ENCODE measurements at regions not wholly inside any gene's neighbourhood (a gene's known extent, or its start where the extent isn't known, plus 50 kb on each side); places are given as distances from the start of the nearest gene placed in this dataset.

DNA sequence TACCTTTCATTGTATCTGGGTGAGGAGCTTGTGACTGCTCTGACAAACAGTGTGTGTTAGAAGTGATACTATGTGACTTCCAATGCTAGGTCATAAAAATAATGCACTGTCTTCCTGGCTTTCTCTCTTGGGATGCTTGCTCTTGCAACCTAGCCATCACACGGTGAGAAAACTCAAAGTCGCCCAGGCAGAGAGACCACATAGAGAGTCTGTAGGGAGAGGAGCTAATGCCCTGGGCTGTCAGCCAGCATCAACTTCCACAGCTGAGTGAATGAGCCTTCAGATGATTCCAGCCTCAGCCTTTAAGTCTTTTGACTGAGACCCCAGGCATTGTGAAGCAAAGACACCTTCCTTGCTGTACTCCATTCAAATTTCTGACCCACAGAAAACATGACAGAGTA lies 220.6 kb upstream of the SGO1 start:
- H3K27me3 Mint-ChIP-seq = peaks cover 0 to 4% (median 0%) of the 10 kb centered on the region in 3 donors
- H3K4me1 Mint-ChIP-seq = no peaks in the 10 kb centered on the region
- H3K36me3 Mint-ChIP-seq = peaks cover 0 to 6% of the 10 kb centered on the region in 2 donors
- H3K9me3 Mint-ChIP-seq = peaks cover 0 to 2% (median 0%) of the 10 kb centered on the region in 7 donors
- H3K4me3 Mint-ChIP-seq = no peak overlapping the region
- ATAC-seq (ENCODE audit: low read depth in 2 of 2) (no peak), DNase-seq (no peak)
- H3K27ac Mint-ChIP-seq = peak overlapping the region in 1 of 6 donors; percentile 33

DNA sequence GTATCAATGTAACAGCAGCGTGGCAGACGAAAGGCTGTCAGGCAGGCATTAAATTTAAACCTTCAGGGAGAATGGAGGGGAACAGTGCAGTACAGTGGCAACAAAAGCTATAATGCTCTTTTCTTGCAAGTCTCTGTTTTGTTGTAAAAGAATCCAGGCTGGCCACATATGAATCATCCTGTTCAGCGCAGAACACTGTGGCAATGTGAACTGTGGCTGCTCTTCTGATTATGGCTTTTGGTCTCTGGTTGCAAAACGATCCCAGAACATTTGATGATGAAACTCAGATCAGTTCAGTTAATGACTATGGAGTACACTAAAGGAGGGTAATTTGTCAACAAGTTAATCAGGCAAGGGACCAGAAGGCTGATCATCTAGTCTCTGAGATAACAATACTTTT lies 219.7 kb upstream of the SGO1 start:
- no peak overlapping the region for H3K4me3 Mint-ChIP-seq
- no peak for ATAC-seq (ENCODE audit: low read depth in 2 of 2)

DNA sequence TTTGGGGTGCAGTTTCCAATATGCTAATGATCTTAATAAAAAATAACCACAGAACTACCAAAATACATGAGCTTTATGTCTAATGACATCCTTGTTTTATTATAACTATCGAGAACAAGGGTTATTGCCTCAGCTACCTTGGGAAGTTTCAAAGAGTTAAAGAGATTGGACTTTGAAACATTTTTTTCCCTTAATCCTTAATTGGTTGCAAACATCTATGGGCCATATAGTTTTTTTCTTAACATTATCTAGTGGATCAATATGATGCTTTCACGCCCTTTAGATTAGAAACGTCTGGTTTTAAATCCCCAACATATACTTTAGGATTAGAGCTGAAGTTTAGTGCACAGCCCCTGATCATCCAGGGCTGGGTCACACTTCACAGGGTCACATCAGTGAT lies 219.2 kb upstream of the SGO1 start:
- no peaks in the 10 kb centered on the region for H3K9me3 Mint-ChIP-seq
- DNase-seq (no peak), ATAC-seq (ENCODE audit: low read depth in 2 of 2) (no peak)

More for the DNA sequence above, 219.7 kb upstream of the SGO1 start:
- H3K36me3 Mint-ChIP-seq = peaks cover 0 to 6% of the 10 kb centered on the region in 2 donors
- no peaks in the 10 kb centered on the region for H3K9me3 Mint-ChIP-seq
- no peaks in the 10 kb centered on the region for H3K4me1 Mint-ChIP-seq
- peaks cover 0 to 4% (median 0%) of the 10 kb centered on the region in 3 donors for H3K27me3 Mint-ChIP-seq
- DNase-seq = no peak
- H3K27ac Mint-ChIP-seq = no peak overlapping the region

DNA sequence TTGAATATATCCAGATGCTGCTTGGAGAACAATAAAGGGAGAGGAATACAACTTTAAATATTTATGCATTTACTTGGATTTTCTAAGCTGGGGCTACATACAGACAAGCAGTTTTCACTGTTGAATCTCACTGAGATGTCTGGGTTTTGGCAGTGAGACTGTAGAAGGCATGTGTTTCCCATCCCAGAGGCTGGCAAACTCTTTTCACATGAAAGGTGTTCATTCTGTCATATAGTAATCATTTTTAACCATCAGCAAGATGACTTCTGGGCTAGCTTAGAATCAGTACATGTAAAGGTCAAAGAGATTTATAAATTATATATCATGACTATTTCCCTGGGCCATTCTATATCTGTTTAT lies 218.7 kb upstream of the SGO1 start:
- peak overlapping the region in 1 of 6 donors; percentile 58 for H3K27ac Mint-ChIP-seq
- ATAC-seq (ENCODE audit: low read depth in 2 of 2) (no peak), DNase-seq (no peak)
- H3K4me1 Mint-ChIP-seq = no peaks in the 10 kb centered on the region
- H3K4me3 Mint-ChIP-seq = no peak overlapping the region
- peaks cover 0 to 6% of the 10 kb centered on the region in 2 donors for H3K36me3 Mint-ChIP-seq
- peaks cover 0 to 4% (median 0%) of the 10 kb centered on the region in 3 donors for H3K27me3 Mint-ChIP-seq
- H3K9me3 Mint-ChIP-seq = no peaks in the 10 kb centered on the region

More for the DNA sequence above, 219.2 kb upstream of the SGO1 start:
- Mint-ChIP-seq H3K4me3 (no peak overlapping the region), H3K4me1 (no peaks in the 10 kb centered on the region), H3K27me3 (peaks cover 0 to 4% (median 0%) of the 10 kb centered on the region in 3 donors), H3K27ac (no peak overlapping the region), H3K36me3 (peaks cover 0 to 6% of the 10 kb centered on the region in 2 donors)

DNA sequence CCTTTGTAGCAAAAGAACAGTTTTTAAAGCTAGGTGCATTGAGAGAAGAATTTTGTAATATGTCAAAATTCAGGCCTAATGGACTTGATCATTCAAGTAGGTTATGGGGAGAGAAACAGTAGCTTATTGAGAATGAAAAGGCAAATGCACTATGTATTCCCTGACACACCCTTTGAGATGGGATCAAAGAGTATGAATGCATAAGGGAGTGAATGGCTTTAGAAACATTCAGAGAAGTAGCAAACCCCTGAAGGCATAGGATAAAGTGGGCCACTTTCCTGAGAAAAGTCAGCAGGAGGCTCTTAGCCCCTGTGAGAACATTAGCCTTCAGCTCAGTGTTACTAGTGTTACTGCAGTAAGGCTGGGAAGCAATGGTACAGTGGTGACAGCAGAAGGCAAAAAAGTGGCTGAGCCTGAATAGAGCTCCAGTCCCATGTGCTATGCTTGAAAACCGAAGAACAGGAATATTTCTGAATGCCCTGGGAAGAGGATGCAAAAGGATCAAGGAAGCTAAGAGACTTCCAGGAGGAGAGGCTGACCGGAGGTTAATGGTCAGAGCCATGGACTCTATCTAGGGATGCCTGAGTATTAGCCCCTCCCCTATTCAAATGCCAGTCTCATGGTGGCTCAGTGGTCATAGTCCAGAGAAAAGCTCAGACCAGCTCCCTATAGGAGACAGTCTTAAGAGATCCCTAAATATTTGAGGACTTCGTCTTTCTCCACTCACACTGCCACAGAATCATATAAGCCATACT lies 218.2 kb upstream of the SGO1 start:
- ATAC-seq (ENCODE audit: low read depth in 2 of 2) (no peak), DNase-seq (no peak)
- H3K4me1 Mint-ChIP-seq = no peaks in the 10 kb centered on the region
- H3K27ac Mint-ChIP-seq = peak overlapping the region in 1 of 6 donors; percentile 58
- H3K27me3 Mint-ChIP-seq = peaks cover 0 to 4% (median 0%) of the 10 kb centered on the region in 3 donors
- H3K4me3 Mint-ChIP-seq = no peak overlapping the region
- no peaks in the 10 kb centered on the region for H3K9me3 Mint-ChIP-seq
- H3K36me3 Mint-ChIP-seq = peaks cover 0 to under 1% of the 10 kb centered on the region in 2 donors

DNA sequence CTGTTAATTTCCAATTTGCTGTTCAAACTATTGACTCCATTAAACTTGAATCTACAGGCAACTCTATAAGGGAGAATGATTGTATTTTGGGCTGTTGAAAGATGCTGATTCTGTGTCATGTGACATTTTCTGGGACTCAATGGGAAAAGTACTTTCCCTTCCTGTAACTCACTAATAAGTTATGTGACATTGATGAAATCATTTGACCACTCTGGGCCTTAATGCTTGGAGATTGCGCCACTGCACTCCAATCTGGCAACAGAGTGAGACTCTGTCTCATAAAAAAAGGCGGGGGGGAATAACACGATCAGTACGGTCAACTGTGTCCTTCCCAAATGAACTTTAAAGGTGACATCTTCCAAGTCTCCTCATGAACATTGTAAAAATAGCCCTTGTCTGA lies 215.2 kb upstream of the SGO1 start:
- no peaks in the 10 kb centered on the region for H3K9me3 Mint-ChIP-seq
- H3K4me3 Mint-ChIP-seq = no peak overlapping the region
- H3K27me3 Mint-ChIP-seq = peaks cover 0 to 4% (median 0%) of the 10 kb centered on the region in 3 donors
- H3K36me3 Mint-ChIP-seq = no peaks in the 10 kb centered on the region
- H3K27ac Mint-ChIP-seq = no peak overlapping the region
- H3K4me1 Mint-ChIP-seq = no peaks in the 10 kb centered on the region
- DNase-seq = no peak
- no peak for ATAC-seq (ENCODE audit: low read depth in 2 of 2)

DNA sequence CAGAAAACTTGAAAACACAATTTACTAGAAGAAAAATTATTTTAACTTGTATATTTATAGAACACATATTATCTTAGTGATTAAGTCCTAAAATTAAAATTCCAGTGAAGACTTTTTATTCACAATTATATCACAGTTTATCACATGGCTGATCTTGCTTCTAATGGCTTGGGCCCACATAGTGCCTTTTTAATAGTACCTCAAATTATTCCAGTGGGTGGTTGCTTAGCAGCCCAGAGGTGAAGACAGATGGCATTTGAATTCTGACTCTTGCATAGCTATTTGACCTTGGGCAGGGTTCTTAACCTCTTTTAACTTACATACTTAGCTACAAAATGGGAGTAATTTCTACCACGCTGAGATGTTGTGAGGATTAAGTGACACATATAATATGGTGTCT lies 214.7 kb upstream of the SGO1 start:
- no peak overlapping the region for H3K4me3 Mint-ChIP-seq
- peaks cover 0 to 4% (median 0%) of the 10 kb centered on the region in 3 donors for H3K27me3 Mint-ChIP-seq
- H3K9me3 Mint-ChIP-seq = no peaks in the 10 kb centered on the region
- H3K4me1 Mint-ChIP-seq = no peaks in the 10 kb centered on the region
- no peaks in the 10 kb centered on the region for H3K36me3 Mint-ChIP-seq
- H3K27ac Mint-ChIP-seq = no peak overlapping the region
- no peak for ATAC-seq (ENCODE audit: low read depth in 2 of 2)
- DNase-seq = no peak

DNA sequence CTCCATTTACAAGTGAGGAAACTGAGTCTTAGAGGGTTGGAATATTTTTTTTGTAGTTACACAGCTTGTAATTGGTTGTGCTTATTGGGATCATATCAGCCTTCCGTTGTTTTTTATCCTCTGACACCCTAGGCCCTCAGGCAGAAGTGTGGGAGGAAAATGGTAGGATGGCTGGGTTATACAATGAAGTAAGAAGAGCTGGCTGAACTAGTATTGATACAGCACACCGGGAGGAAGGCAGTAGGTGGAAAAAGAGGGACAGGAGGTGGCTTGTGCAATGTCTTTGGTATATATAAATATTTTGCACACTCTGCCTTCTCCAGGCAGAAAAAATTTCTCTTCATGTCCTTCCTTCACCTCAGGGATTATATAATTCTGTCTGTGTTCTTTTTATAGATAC lies 214.3 kb upstream of the SGO1 start:
- no peaks in the 10 kb centered on the region for H3K4me1 Mint-ChIP-seq
- DNase-seq (no peak), ATAC-seq (ENCODE audit: low read depth in 2 of 2) (no peak)
- peak overlapping the region in 1 of 8 donors; percentile 47 for H3K4me3 Mint-ChIP-seq
- peaks cover 0 to 4% (median 0%) of the 10 kb centered on the region in 3 donors for H3K27me3 Mint-ChIP-seq
- peaks cover 0 to 1% (median 0%) of the 10 kb centered on the region in 7 donors for H3K9me3 Mint-ChIP-seq
- H3K27ac Mint-ChIP-seq = no peak overlapping the region
- H3K36me3 Mint-ChIP-seq = no peaks in the 10 kb centered on the region

DNA sequence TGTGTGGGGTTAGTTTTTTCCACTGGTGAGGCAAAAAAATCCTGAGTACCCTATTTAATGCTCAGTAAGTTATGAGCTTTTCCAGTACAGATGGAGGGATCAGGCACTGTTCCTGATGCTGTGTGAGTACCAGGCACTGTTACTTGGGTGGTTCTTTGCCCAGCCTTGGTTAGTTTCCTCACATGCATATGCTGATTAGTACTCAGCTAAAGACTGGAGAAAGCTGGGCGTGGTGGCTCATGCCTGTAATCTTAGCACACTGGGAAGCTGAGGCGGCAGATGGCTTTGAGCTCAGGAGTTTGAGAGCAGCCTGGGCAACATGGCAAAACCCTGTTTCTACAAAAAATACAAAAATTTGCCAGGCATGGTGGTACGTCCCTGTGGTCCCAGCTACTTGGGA lies 210.3 kb upstream of the SGO1 start:
- DNase-seq (no peak), ATAC-seq (ENCODE audit: low read depth in 2 of 2) (no peak)
- peaks cover 0 to 8% of the 10 kb centered on the region in 2 donors for H3K36me3 Mint-ChIP-seq
- H3K27me3 Mint-ChIP-seq = no peaks in the 10 kb centered on the region
- no peak overlapping the region for H3K27ac Mint-ChIP-seq
- no peaks in the 10 kb centered on the region for H3K4me1 Mint-ChIP-seq
- no peak overlapping the region for H3K4me3 Mint-ChIP-seq
- H3K9me3 Mint-ChIP-seq = peaks cover 0 to 14% (median 4%) of the 10 kb centered on the region in 7 donors

DNA sequence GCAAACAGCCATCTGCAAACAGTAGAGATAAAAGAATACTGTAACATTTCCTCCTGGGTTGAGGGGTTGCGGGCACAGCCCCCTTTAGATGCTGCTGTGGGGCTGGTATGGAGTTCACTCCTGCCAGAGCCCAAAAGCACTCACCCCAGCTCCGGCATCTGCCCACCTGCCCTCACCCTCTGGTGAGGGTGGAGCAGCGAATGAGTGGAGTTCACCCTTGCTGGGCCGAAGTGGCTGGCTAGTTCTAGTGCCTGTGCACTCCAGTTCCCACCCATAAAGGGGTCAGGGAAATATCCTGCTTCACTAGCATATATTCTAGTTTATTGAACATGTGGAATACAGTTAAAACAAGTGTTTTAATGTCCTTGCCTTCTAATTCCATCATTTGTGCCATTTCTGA lies 209.7 kb upstream of the SGO1 start:
- H3K27ac Mint-ChIP-seq = no peak overlapping the region
- no peak overlapping the region for H3K4me3 Mint-ChIP-seq
- H3K27me3 Mint-ChIP-seq = no peaks in the 10 kb centered on the region
- DNase-seq (no peak), ATAC-seq (ENCODE audit: low read depth in 2 of 2) (no peak)
- peaks cover 0 to 8% of the 10 kb centered on the region in 2 donors for H3K36me3 Mint-ChIP-seq
- H3K9me3 Mint-ChIP-seq = peaks cover 0 to 14% (median 4%) of the 10 kb centered on the region in 7 donors
- H3K4me1 Mint-ChIP-seq = no peaks in the 10 kb centered on the region

DNA sequence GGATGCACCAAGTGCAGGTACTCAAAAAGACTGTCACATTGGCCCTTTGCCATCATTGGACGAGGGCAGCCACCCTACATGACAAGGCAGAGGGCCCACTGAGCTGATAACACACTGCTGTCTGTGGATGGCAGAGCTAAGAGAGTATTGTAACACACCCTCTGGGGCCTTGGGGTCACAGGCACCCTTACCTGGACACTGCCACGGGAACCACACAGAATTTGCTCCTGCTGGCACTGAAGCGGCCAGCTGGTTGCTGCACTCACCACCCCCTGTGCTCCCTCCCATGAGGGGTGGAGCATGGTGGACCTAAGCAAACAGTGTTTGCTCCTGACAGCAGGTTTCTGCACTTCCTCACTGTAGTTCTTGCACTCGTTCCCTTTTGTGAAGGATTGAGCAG lies 208.2 kb upstream of the SGO1 start:
- ATAC-seq (ENCODE audit: low read depth in 2 of 2) = no peak

DNA sequence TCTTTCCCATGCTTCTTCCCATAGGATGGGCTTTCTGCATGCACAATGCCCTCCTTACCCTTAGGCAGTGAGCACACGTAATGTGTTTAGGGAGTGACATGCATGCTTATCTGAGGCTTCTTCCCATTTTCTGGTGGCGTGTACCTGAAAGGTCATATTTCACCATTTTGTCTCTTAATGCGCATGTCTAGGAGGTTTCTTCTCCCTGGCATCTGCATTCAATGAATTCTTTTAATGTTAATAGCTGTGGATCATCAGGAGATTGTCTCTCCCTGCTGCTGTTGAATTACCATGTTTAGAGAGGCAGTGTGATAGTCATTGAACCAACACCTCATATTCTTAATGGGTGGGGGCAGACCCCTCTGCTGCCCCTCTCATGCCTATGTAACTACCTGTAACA lies 205.6 kb upstream of the SGO1 start:
- H3K27me3 Mint-ChIP-seq = no peaks in the 10 kb centered on the region
- H3K4me3 Mint-ChIP-seq = no peak overlapping the region
- H3K36me3 Mint-ChIP-seq = peaks cover 0 to 8% of the 10 kb centered on the region in 2 donors
- no peak overlapping the region for H3K27ac Mint-ChIP-seq
- peaks cover 0 to 14% (median 4%) of the 10 kb centered on the region in 7 donors for H3K9me3 Mint-ChIP-seq
- H3K4me1 Mint-ChIP-seq = no peaks in the 10 kb centered on the region
- DNase-seq = no peak
- no peak for ATAC-seq (ENCODE audit: low read depth in 2 of 2)

More for the DNA sequence above, 208.2 kb upstream of the SGO1 start:
- no peak for DNase-seq
- no peak overlapping the region for H3K27ac Mint-ChIP-seq
- no peaks in the 10 kb centered on the region for H3K27me3 Mint-ChIP-seq
- no peak overlapping the region for H3K4me3 Mint-ChIP-seq
- peaks cover 0 to 14% (median 4%) of the 10 kb centered on the region in 7 donors for H3K9me3 Mint-ChIP-seq
- peaks cover 0 to 8% of the 10 kb centered on the region in 2 donors for H3K36me3 Mint-ChIP-seq
- no peaks in the 10 kb centered on the region for H3K4me1 Mint-ChIP-seq

DNA sequence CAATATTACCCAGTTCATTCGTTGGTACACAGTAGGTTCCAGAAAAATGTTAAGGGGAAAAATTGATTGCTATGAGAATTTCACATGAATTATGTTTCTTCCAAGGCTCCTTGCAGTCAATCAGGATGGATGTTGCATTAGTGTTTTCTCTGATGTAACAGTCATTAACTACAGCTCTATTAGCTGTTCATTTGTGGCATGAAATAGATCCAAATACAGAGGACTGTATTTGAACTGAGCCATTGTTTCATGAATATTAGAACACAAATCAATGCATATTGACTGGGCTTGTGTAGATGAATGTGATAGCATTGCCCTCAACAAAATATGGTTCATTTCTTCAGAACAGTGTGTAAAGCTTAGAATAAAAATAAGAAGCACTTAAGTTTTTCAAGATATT lies 203.0 kb upstream of the SGO1 start:
- no peak overlapping the region for H3K4me3 Mint-ChIP-seq

DNA sequence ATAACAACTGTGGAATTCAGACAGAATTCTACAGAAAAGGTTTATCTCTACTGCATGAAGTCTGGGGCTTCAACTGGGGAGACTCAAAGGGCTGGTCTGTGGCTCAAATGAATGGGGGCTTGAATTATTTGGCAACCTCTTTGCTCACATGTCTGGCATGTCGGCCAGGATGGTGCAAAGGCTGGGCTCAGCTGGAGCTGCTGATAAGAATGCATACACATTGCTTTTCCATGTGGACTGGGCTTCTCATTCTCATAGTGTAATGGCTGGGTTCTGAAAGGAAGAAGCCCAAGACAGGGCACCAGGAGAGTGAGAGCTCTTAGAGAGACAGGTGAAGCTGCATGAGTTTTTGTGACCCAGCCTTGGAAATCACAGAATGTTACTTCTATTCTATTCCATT lies 194.3 kb upstream of the SGO1 start:
- Mint-ChIP-seq H3K9me3 (no peaks in the 10 kb centered on the region), H3K27me3 (no peaks in the 10 kb centered on the region), H3K36me3 (peaks cover 0 to 3% of the 10 kb centered on the region in 2 donors), H3K4me1 (no peaks in the 10 kb centered on the region), H3K4me3 (peak overlapping the region in 1 of 8 donors; percentile 52), H3K27ac (peak overlapping the region in 1 of 6 donors; percentile 13)
- ATAC-seq (ENCODE audit: low read depth in 2 of 2) (no peak), DNase-seq (no peak)

More for the DNA sequence above, 203.0 kb upstream of the SGO1 start:
- no peak overlapping the region for H3K27ac Mint-ChIP-seq
- no peaks in the 10 kb centered on the region for H3K36me3 Mint-ChIP-seq
- ATAC-seq (ENCODE audit: low read depth in 2 of 2) (no peak), DNase-seq (no peak)
- H3K9me3 Mint-ChIP-seq = peaks cover 0 to 8% (median 2%) of the 10 kb centered on the region in 7 donors
- no peaks in the 10 kb centered on the region for H3K27me3 Mint-ChIP-seq
- H3K4me1 Mint-ChIP-seq = no peaks in the 10 kb centered on the region
